Neural cell (in vitro differentiated cells): ENCODE measurements at regions not wholly inside any gene's neighbourhood (a gene's known extent, or its start where the extent isn't known, plus 50 kb on each side); places are given as distances from the start of the nearest gene placed in this dataset.

Experiments
- EP300 ChIP-seq: fragments of 450-650 bp; conservative IDR thresholded peaks from 2 replicates; pipeline ENCODE4 v1.6.1; 2014; ENCODE audit warnings: antibody characterized with exemption, mild to moderate bottlenecking, moderate library complexity; ENCODE audit not compliant: poor library complexity, severe bottlenecking
- EZH2 ChIP-seq: fragments of 200-600, 300-800 bp; shearing (Covaris generic), sonication (generic); IDR thresholded peaks from 2 replicates; pipeline ENCODE4 v1.6.1; 2014; ENCODE audit warnings: antibody characterized with exemption, low read length, borderline replicate concordance, mild to moderate bottlenecking; ENCODE audit not compliant: insufficient read depth, poor library complexity, severe bottlenecking
- MXI1 ChIP-seq: fragments of 450-650 bp; conservative IDR thresholded peaks from 2 replicates; pipeline ENCODE4 v1.6.1; 2014; ENCODE audit warnings: antibody characterized with exemption, mild to moderate bottlenecking; ENCODE audit not compliant: poor library complexity, severe bottlenecking
- POLR2AphosphoS5 ChIP-seq: IDR thresholded peaks from 2 replicates; pipeline ENCODE4 v1.6.1; 2012
- RAD21 ChIP-seq: fragments of 450-650 bp; conservative IDR thresholded peaks from 2 replicates; pipeline ENCODE4 v1.6.1; 2014; ENCODE audit warnings: antibody characterized with exemption, mild to moderate bottlenecking, moderate library complexity
- TAF1 ChIP-seq: IDR thresholded peaks from 2 replicates; pipeline ENCODE4 v1.6.1; 2012; ENCODE audit warnings: low read depth
- TF ChIP-seq, protein P1 (sequence below): fragments of 450-650 bp; IDR thresholded peaks from 2 replicates; pipeline ENCODE4 v1.5.1; 2014; ENCODE audit warnings: antibody characterized with exemption, mild to moderate bottlenecking, moderate library complexity; ENCODE audit not compliant: poor library complexity, severe bottlenecking
- TF ChIP-seq, protein P2 (sequence below): IDR thresholded peaks from 2 replicates; pipeline ENCODE4 v1.6.1; 2012; ENCODE audit warnings: borderline replicate concordance

DNA sequence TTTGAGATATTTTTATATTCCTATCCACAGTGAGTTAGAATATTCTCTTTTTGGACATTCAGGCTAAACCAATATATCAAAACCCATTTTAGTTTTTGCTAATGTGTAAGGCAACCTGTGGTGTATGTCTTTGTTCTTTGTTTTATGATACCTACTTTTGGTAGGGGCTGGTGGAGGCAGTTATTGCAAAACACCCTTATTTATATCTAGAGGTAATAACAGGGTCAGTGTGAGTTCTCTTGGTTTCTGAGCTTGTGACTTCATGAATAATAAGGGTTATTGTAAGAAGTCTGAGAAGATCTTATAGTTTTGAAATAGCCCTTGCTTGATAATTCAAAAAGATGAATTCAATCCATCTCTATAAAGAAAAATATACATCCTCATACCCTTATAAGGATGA is 235.1 kb upstream of the LRIG3 start:
- TF ChIP-seq TAF1: no peak
- no peak for TF ChIP-seq EZH2
- TF ChIP-seq, protein P1, sequence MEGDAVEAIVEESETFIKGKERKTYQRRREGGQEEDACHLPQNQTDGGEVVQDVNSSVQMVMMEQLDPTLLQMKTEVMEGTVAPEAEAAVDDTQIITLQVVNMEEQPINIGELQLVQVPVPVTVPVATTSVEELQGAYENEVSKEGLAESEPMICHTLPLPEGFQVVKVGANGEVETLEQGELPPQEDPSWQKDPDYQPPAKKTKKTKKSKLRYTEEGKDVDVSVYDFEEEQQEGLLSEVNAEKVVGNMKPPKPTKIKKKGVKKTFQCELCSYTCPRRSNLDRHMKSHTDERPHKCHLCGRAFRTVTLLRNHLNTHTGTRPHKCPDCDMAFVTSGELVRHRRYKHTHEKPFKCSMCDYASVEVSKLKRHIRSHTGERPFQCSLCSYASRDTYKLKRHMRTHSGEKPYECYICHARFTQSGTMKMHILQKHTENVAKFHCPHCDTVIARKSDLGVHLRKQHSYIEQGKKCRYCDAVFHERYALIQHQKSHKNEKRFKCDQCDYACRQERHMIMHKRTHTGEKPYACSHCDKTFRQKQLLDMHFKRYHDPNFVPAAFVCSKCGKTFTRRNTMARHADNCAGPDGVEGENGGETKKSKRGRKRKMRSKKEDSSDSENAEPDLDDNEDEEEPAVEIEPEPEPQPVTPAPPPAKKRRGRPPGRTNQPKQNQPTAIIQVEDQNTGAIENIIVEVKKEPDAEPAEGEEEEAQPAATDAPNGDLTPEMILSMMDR: no peak
- TF ChIP-seq RAD21: no peak
- TF ChIP-seq, protein P2, sequence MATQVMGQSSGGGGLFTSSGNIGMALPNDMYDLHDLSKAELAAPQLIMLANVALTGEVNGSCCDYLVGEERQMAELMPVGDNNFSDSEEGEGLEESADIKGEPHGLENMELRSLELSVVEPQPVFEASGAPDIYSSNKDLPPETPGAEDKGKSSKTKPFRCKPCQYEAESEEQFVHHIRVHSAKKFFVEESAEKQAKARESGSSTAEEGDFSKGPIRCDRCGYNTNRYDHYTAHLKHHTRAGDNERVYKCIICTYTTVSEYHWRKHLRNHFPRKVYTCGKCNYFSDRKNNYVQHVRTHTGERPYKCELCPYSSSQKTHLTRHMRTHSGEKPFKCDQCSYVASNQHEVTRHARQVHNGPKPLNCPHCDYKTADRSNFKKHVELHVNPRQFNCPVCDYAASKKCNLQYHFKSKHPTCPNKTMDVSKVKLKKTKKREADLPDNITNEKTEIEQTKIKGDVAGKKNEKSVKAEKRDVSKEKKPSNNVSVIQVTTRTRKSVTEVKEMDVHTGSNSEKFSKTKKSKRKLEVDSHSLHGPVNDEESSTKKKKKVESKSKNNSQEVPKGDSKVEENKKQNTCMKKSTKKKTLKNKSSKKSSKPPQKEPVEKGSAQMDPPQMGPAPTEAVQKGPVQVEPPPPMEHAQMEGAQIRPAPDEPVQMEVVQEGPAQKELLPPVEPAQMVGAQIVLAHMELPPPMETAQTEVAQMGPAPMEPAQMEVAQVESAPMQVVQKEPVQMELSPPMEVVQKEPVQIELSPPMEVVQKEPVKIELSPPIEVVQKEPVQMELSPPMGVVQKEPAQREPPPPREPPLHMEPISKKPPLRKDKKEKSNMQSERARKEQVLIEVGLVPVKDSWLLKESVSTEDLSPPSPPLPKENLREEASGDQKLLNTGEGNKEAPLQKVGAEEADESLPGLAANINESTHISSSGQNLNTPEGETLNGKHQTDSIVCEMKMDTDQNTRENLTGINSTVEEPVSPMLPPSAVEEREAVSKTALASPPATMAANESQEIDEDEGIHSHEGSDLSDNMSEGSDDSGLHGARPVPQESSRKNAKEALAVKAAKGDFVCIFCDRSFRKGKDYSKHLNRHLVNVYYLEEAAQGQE: no peak
- TF ChIP-seq EP300: no peak
- TF ChIP-seq POLR2AphosphoS5: no peak
- no peak for TF ChIP-seq MXI1
